Kidney epithelial cell (primary cell): ENCODE measurements at regions not wholly inside any gene's neighbourhood (a gene's known extent, or its start where the extent isn't known, plus 50 kb on each side); places are given as distances from the start of the nearest gene placed in this dataset.

Experiments used
- DNase-seq: peaks from one replicate; pipeline ENCODE4 v3.0.0-alpha.2; 2010; ENCODE audit warnings: low read depth
- H3K27me3 ChIP-seq: 2 replicates; pipeline ENCODE4 v1.6.0; 2011; ENCODE audit warnings: low read length; ENCODE audit not compliant: control insufficient read depth, insufficient read depth
- H3K36me3 ChIP-seq: 2 replicates; pipeline ENCODE4 v1.5.1; 2011; ENCODE audit warnings: low read length; ENCODE audit not compliant: control insufficient read depth, insufficient read depth
- H3K4me3 ChIP-seq: 2 replicates; pipeline ENCODE4 v1.5.1; 2011; ENCODE audit warnings: low read depth, mild to moderate bottlenecking, control low read depth, low read length
- TF ChIP-seq, protein P1 (sequence below): IDR thresholded peaks from 2 replicates; pipeline ENCODE4 v1.5.1; 2011; ENCODE audit warnings: mild to moderate bottlenecking, moderate library complexity, low read length, control low read depth, inconsistent platforms; ENCODE audit not compliant: insufficient read depth, poor library complexity, severe bottlenecking

DNA sequence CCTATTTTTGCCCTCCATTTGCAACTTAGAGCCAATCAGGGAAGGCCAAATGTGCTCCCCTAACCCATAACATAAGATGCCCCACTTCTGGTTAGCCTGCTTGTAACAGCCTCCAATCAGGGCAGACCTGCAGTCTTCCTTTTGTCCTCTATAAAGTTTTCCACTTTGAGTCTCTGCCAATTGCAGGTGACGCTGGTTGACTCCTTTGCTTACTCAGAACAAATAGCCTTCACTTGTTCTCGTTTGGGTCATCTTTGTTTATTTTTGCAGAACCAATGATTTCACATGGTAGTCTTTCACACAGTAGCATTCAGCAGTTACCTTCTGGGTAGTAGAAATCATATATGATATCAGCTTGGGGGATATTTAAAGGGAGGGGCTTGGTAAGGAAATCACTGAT, 225.6 kb downstream of the MINAR1 start:
- TF ChIP-seq, protein P1, sequence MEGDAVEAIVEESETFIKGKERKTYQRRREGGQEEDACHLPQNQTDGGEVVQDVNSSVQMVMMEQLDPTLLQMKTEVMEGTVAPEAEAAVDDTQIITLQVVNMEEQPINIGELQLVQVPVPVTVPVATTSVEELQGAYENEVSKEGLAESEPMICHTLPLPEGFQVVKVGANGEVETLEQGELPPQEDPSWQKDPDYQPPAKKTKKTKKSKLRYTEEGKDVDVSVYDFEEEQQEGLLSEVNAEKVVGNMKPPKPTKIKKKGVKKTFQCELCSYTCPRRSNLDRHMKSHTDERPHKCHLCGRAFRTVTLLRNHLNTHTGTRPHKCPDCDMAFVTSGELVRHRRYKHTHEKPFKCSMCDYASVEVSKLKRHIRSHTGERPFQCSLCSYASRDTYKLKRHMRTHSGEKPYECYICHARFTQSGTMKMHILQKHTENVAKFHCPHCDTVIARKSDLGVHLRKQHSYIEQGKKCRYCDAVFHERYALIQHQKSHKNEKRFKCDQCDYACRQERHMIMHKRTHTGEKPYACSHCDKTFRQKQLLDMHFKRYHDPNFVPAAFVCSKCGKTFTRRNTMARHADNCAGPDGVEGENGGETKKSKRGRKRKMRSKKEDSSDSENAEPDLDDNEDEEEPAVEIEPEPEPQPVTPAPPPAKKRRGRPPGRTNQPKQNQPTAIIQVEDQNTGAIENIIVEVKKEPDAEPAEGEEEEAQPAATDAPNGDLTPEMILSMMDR = no peak

DNA sequence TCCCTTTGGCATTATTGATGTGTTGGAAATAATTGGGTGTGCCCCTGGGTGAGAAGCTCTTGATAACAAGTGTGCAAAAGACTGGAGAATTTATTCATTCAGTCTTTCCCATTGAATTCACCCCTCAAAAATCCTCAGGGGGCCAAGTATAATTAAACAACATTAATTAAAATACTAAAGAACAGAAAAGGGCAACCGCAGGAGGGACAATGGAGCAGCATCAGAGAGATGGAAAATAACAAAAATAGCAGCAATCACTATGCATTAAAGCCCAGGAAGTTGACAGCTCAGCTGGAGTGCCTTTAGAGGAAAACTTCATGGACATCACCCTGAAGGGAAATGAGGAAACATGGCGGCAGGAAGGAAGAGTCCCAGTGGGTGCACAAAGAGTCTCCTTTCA, 227.6 kb downstream of the MINAR1 start:
- TF ChIP-seq, protein P1 = no peak
- no peak for DNase-seq
- H3K4me3 ChIP-seq = no peak overlapping the region
- H3K27me3 ChIP-seq = no peaks in the 10 kb centered on the region
- H3K36me3 ChIP-seq = no peaks in the 10 kb centered on the region

More for the DNA sequence above, 225.6 kb downstream of the MINAR1 start:
- Histone ChIP-seq H3K4me3 (no peak overlapping the region), H3K36me3 (no peaks in the 10 kb centered on the region), H3K27me3 (no peaks in the 10 kb centered on the region)
- no peak for DNase-seq

DNA sequence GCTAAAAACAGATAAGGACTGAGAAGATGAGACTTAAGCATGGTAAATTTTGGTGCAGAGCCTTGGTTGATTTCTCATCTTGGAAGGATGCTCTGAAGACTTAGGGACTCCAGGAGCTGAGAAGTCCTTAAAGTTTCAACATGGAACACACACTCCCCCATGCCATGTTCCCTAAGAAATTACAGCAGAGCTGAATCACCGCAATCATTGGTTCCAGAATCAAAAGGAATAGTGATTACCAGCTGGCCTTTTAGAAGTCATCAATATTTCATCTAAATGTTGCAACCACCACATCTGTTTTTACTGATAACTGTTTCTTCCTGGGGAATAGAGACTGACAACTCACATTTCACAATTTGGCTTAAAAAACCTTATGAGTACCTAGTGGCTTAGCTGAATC, 229.3 kb downstream of the MINAR1 start:
- TF ChIP-seq, protein P1 = no peak
- DNase-seq = no peak
- H3K36me3 ChIP-seq = no peaks in the 10 kb centered on the region

DNA sequence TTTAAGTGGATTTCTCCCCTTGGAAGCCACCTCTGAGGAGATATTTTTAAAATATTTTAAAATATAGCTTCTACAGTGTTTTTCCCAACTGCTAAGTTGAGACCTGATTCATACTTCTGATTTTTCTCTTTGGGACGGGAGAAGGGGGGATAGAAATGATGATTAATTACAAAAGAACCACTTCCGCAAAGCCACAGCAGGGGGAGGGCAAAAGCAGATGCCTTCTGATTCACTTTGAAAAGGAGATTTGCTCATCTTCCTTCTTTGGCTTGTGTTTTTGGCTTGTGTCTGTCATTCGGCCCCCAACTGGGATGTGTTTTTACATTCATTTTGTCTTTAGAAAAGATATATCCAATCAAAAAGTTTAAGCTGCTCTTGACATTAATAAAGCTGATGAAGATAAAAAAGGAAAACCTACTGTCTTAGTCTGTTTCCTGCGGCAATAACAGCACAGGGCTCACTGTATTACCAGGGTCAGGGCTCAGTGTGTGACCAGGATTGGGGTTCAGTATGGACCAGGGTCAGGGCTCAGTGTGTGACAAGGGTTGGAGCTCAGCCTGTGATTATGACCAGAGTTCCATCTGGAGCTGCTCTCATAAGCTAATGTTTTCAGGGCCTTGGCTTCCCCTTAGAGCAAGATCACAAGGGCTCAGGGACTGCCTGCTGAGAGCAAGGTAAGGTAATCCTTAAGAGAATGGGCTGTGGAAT, 223.2 kb downstream of the MTHFS start:
- no peaks in the 10 kb centered on the region for H3K27me3 ChIP-seq
- no peak overlapping the region for H3K4me3 ChIP-seq
- no peak for DNase-seq
- TF ChIP-seq, protein P1 = no peak
- H3K36me3 ChIP-seq = no peaks in the 10 kb centered on the region

More for the DNA sequence above, 229.3 kb downstream of the MINAR1 start:
- Histone ChIP-seq H3K27me3 (no peaks in the 10 kb centered on the region), H3K4me3 (no peak overlapping the region)

DNA sequence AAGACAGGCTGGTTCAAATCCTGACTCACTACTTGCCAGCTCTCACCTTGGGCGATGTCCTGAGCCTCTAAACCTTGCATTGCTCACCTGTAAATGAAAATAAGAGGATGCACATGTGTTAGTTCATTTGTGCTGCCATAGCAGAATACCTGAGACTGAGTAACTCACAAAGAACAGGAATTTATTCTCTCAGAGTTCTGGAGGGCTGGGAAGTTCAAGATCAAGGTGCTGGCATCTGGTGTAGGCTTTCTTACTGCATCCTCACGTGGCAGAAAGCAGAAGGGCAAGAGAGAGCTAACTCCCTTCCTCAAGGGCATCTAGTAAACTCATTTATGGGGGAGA, 222.7 kb downstream of the MTHFS start:
- no peak for DNase-seq
- Histone ChIP-seq H3K36me3 (no peaks in the 10 kb centered on the region), H3K4me3 (no peak overlapping the region), H3K27me3 (no peaks in the 10 kb centered on the region)
- TF ChIP-seq, protein P1 = no peak

DNA sequence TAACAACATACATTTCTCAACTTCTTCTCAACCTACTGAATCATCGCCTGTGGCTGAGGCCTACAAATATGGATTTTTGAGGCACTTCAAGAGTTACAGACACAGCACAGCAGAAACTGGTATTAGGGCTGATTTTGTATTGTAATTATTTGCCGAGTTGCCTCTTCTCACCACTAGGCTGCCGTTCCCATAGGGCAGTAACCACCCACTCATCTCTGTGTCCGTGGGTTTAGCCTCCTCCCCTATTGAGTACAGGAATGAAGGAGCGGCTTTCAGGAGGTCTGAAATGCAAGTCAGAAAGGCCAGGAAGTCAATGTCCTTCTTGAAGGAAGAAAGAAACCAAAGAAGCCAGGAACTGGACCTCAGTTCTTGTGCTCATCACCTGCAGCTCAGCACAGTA, 220.8 kb downstream of the MTHFS start:
- Histone ChIP-seq H3K27me3 (no peaks in the 10 kb centered on the region), H3K4me3 (no peak overlapping the region), H3K36me3 (no peaks in the 10 kb centered on the region)
- TF ChIP-seq, protein P1 = no peak
- no peak for DNase-seq
